GM18907 (cell line): ENCODE measurements at regions not wholly inside any gene's neighbourhood (a gene's known extent, or its start where the extent isn't known, plus 50 kb on each side); places are given as distances from the start of the nearest gene placed in this dataset.

Experiments
- ATAC-seq: cut with Tn5 transposase; IDR thresholded peaks from one replicate; pipeline ENCODE4 v1.9.1; 2021; ENCODE audit warnings: mild to moderate bottlenecking, moderate library complexity; ENCODE audit not compliant: unreplicated experiment

DNA sequence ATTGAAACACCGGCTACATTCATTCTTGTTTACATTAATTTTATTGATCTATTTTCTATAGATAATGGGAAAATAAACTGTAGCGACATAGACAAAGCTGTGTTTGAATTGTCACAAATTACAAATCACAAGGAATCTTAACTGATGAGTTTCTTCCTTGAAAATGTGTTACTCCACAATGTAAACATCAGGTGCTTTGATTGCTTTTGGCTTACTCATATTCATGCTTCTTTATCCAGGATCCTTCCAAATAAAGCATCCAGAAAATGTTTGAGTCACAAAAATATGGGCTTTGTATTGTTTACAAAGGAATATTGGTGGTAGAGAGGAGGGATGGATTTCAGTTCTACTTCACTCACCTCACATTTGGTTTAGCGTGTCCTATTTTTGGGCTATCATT lies 64.0 kb downstream of the BMP2 start:
- ATAC-seq, result no peak

- ATAC-seq, result no peak
These were observed 65.3 kb downstream of the BMP2 start for GRCh38 chr20:6832811-6833210.

DNA sequence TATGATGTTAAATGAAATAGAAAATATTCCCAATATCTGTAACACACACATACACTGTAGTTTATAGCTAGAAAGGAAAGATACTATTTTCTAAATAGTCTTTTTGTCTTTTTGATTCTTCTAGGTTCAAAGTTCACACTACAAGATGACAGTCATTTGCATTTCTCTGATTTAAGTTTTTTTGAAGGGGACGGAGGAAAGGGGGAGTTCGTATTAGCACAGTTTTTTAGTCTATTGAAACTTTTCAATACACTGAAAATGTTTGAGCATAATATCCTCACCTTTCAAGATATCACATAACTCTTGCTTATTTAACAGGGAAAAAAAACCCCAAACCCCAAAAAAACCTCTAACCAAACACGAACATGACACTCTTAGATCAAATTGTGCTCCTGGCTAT lies 68.1 kb downstream of the BMP2 start:
- no peak for ATAC-seq

GRCh38 chr20:6836821-6837374 lies 69.4 kb downstream of the BMP2 start:
- no peak for ATAC-seq

- ATAC-seq, result no peak
These were observed 70.2 kb downstream of the BMP2 start for GRCh38 chr20:6837730-6838129.

DNA sequence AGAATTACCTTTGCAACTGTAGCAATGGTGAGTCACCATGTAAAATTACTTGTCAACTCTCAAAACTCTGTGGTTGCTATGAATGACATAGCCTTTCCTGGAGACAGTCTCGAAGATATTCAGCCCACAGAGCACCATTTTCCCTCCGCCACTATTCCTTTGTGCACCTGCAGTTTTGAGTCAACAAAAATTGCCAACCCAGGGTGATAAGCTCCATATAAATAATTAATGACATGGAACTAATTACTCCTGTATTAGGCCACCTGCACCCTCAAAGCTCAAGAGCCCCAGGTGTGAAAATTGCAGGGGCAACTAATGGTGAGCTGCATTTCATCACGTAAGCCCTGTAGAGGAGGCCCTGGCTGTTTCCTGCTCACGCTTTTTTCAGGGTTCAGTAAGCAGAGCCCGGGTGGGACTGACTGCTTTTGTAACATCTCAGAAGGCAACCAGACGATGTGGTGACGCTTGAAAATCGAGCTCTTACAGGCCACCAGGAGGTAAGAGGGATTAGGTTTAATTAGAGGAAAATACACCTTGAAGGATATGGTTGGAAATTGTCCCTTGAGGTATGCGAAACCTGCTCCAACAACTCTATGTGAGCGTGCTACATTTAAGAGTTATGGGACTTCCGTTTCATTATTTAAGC lies 70.8 kb downstream of the BMP2 start:
- peak; percentile 67 for ATAC-seq

DNA sequence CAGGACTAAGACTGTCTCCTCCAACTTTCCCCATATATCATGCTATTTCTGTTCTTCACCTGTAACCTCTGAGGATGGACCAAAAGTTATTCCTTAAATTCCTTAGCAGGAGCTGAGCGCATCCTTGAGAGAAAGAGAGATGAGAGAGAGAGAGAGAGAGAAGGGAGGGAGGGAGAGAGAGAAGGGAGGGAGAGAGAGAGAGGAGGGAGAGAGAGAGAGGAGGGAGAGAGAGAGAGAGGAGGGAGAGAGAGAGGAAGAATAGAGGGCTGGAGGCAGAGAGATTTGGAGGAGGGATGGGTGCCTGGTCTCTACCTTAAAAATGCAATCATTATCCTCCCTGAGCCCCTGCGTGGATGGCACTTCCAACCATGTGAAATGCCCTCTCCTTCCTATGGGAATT lies 73.6 kb downstream of the BMP2 start:
- ATAC-seq, result no peak

DNA sequence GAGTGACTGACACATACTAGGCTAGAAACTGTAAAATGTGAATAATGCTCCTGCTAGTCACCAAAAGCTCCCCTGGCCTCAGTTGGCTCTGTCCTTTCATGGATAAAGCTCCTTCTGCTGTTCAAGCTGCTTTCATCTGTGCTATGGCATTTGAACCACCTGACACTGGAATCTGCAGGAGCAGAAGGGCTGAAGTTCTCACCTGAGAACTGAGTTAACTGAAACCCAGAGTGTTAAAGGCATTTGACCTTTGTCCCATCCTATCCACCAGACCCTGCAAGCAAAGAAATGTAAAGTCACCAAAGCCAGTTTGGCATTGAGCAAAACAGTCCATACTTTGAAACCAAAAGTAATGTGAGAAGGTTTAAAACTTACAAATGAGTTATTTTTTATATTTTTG lies 77.7 kb downstream of the BMP2 start:
- ATAC-seq, result no peak

DNA sequence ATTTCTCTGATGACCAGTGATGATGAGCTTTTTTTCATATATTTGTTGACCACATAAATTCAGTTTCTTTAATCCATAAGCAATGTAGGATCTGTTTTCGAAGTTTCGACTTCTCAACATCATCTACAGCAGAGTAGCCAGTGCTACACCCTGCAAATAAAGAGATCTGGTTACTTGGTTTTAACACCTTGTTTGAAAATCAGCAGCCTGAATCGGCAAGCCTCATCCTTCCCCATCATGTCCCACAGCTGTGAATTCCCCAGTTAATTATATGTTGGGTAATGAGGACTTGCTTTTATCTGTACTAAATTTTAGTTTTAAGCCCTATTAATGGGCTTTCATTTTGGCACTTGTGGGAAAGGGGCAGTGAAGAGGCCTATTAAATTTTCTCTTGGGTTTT lies 80.6 kb downstream of the BMP2 start:
- ATAC-seq, result no peak

- ATAC-seq, result no peak
These were observed 81.5 kb downstream of the BMP2 start for GRCh38 chr20:6848992-6849391.

GRCh38 chr20:6851136-6851535 lies 83.7 kb downstream of the BMP2 start:
- ATAC-seq, result no peak

GRCh38 chr20:6852478-6852877 lies 85.0 kb downstream of the BMP2 start:
- no peak for ATAC-seq

DNA sequence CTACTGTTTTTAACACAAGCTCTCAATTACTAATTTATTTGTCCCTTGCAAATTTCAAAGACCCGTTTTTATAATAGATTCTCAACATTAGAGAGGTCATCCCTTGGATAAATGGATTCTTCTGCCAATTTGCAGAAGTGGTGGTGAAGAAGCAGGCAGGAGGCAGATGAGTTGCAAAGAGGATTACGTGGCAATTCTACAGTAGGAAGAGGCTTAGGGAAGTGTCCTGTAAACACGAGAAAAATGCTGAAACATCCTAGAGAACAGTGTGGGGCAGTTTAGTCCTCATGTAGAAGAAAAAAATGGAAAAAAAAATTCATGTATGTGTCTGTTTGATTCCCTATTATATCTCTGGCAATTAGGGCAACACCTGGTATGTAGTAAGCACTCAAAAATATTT lies 87.6 kb downstream of the BMP2 start:
- ATAC-seq, result no peak

DNA sequence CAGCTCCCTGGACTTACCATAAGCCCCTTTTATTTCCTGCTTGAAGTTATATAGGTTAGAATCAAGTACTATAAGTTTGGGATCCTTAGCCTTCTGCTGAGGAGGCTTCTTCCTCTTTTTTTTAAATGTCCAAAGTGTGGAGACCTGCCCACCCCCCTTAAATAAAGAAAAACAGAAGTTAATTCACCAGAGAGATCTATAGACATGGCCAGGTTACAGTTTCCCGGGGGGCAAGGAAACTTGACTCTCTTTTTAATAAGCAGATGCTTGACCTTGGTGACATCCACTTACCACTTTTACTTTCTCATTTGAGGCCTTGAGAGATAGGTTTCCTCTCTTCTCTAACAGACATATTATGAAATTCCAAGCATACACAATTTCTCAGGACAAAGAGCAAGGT lies 88.3 kb downstream of the BMP2 start:
- no peak for ATAC-seq

DNA sequence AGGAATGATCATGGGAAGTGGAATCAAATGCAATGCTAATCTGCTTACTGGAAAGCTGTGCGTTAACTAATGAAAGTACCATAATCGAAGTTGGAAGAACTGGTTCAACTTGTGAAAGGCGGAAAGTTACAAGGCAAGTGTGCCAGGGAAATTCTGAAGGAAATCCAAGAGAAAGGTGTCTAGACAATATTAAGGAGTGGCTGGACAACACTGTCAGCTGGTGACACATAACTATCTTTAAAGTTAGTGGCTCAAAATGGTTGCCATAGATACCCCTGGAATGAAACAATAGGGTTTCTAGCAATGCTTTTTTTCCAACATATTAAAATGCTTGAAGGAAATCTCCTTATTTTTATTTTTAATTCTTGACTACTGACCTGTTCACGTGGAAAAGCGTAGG lies 90.4 kb downstream of the BMP2 start:
- ATAC-seq, result no peak

GRCh38 chr20:6863355-6863754 lies 95.9 kb downstream of the BMP2 start:
- no peak for ATAC-seq

DNA sequence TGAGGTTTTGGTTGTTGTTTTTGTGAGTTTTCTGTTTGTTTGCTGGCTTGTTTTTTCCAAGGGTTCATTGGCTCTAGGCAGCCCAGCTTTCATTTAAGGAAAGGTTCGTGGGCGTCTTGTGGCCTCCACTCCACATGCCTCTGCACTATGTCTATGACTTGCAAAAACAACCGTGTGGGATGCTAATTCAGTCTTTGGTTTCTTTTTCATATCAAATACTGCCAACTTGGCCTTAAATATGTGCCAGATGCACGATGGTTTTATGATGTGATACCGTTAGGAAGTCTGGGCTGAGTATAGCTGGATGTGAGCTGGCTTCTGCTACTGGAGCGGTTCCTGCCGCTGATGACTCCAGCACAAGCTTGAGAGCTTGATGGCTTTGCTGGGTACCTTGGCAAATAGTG lies 96.3 kb downstream of the BMP2 start:
- ATAC-seq, result no peak

DNA sequence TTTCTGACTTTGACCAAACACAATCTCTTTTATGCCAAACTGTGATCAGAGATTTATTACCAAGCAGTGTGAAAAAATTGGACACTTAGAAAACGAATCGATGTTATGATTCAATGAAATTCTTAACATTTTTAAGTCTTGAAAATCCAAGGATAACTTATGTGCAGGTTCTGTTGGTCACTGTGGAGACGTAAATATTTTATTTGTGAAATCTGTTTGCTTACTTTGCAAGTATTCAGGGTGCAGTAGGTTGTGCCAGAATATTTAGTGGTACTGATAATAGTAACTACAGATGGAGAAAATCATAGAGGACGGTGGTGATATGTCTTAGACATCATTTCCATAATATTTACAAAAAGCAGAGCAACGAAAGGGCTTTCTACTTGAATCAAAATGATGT lies 97.3 kb downstream of the BMP2 start:
- ATAC-seq, result no peak

DNA sequence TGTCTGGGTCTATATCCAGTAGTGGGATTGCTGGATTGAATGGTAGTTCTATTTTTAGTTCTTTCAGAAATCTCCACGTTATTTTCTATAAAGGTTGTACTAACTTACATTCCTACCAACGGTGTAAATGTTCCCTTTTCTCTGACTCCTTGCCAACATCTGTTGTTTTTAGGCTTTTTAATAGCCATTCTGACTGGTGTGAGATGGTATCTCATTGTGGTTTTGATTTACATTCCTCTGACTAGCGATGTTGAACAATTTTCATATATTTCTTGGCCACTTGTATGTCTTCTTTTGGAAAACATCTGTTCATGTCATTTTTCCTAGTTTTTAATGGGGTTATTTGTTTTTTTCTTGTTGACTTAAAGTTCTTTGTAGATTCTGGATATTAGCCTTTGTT lies 99.3 kb downstream of the BMP2 start:
- ATAC-seq, result no peak

GRCh38 chr20:6868861-6869260 lies 101.4 kb downstream of the BMP2 start:
- no peak for ATAC-seq

DNA sequence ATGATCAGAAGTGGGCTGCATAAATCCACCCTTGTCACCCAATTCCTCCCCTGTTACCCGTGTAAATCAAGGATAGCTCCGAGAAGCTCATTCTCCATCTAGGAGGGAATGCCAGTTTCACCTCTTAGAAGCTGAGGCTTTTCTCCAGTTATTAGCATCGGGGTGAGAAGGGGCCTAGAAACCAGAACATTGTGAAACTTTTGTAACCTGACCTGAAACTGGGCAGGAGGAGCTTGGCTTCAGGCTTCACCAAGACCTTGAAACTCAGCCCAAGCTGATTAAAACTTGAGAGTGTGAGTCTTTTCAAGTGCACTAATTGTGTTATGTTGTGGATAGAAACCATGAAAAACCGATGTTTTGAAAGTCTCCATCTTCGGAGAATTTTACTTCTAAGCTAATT lies 103.1 kb downstream of the BMP2 start:
- ATAC-seq, result no peak

- ATAC-seq, result no peak
These were observed 110.1 kb downstream of the BMP2 start for GRCh38 chr20:6877633-6878032.

- no peak for ATAC-seq
These were observed 115.2 kb downstream of the BMP2 start for GRCh38 chr20:6882561-6883291.
